ENCODE measurements at regions not wholly inside any gene's neighbourhood (a gene's known extent, or its start where the extent isn't known, plus 50 kb on each side); places are given as distances from the start of the nearest gene placed in this dataset.

GRCh38 chr10:88057720-88058119, 194.3 kb downstream of the PTEN start:
- Histone ChIP-seq H3K27ac (ENCODE audit: poor library complexity, severe bottlenecking) (no peak overlapping the region), H3K36me3 (ENCODE audit: low read depth) (no peaks in the 10 kb centered on the region), H3K4me1 (ENCODE audit: insufficient read depth, poor library complexity, severe bottlenecking) (peaks cover 3% of the 10 kb centered on the region), H3K27me3 (ENCODE audit: insufficient read depth, poor library complexity, severe bottlenecking) (no peaks in the 10 kb centered on the region), H3K4me3 (ENCODE audit: severe bottlenecking) (no peak overlapping the region), H3K9me3 (ENCODE audit: severe bottlenecking) (no peaks in the 10 kb centered on the region)
- DNase-seq (ENCODE audit: low spot score) = no peak
- ATAC-seq (ENCODE audit: low read depth) = no peak
- TF ChIP-seq, protein P1, sequence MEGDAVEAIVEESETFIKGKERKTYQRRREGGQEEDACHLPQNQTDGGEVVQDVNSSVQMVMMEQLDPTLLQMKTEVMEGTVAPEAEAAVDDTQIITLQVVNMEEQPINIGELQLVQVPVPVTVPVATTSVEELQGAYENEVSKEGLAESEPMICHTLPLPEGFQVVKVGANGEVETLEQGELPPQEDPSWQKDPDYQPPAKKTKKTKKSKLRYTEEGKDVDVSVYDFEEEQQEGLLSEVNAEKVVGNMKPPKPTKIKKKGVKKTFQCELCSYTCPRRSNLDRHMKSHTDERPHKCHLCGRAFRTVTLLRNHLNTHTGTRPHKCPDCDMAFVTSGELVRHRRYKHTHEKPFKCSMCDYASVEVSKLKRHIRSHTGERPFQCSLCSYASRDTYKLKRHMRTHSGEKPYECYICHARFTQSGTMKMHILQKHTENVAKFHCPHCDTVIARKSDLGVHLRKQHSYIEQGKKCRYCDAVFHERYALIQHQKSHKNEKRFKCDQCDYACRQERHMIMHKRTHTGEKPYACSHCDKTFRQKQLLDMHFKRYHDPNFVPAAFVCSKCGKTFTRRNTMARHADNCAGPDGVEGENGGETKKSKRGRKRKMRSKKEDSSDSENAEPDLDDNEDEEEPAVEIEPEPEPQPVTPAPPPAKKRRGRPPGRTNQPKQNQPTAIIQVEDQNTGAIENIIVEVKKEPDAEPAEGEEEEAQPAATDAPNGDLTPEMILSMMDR (IDR thresholded peaks at IDR 0.05; ENCODE audit: poor library complexity, severe bottlenecking) = no peak

- H3K36me3 ChIP-seq (ENCODE audit: low read depth) = no peaks in the 10 kb centered on the region
- DNase-seq (ENCODE audit: low spot score) (no peak), ATAC-seq (ENCODE audit: low read depth) (no peak)
- peaks cover 5% of the 10 kb centered on the region for H3K4me1 ChIP-seq (ENCODE audit: insufficient read depth, poor library complexity, severe bottlenecking)
- H3K9me3 ChIP-seq (ENCODE audit: severe bottlenecking) = no peaks in the 10 kb centered on the region
- H3K27me3 ChIP-seq (ENCODE audit: insufficient read depth, poor library complexity, severe bottlenecking) = no peaks in the 10 kb centered on the region
- H3K4me3 ChIP-seq (ENCODE audit: severe bottlenecking) = no peak overlapping the region
- TF ChIP-seq, protein P1 (IDR thresholded peaks at IDR 0.05; ENCODE audit: poor library complexity, severe bottlenecking) = no peak
- H3K27ac ChIP-seq (ENCODE audit: poor library complexity, severe bottlenecking) = no peak overlapping the region
These were observed 195.3 kb downstream of the PTEN start for GRCh38 chr10:88058750-88059149.

GRCh38 chr10:88059190-88059589, 195.8 kb downstream of the PTEN start:
- Histone ChIP-seq H3K27me3 (ENCODE audit: insufficient read depth, poor library complexity, severe bottlenecking) (no peaks in the 10 kb centered on the region), H3K4me3 (ENCODE audit: severe bottlenecking) (no peak overlapping the region), H3K9me3 (ENCODE audit: severe bottlenecking) (no peaks in the 10 kb centered on the region), H3K36me3 (ENCODE audit: low read depth) (no peaks in the 10 kb centered on the region), H3K4me1 (ENCODE audit: insufficient read depth, poor library complexity, severe bottlenecking) (peaks cover 5% of the 10 kb centered on the region), H3K27ac (ENCODE audit: poor library complexity, severe bottlenecking) (no peak overlapping the region)
- DNase-seq (ENCODE audit: low spot score) (no peak), ATAC-seq (ENCODE audit: low read depth) (no peak)
- TF ChIP-seq, protein P1 (IDR thresholded peaks at IDR 0.05; ENCODE audit: poor library complexity, severe bottlenecking) = no peak

DNA sequence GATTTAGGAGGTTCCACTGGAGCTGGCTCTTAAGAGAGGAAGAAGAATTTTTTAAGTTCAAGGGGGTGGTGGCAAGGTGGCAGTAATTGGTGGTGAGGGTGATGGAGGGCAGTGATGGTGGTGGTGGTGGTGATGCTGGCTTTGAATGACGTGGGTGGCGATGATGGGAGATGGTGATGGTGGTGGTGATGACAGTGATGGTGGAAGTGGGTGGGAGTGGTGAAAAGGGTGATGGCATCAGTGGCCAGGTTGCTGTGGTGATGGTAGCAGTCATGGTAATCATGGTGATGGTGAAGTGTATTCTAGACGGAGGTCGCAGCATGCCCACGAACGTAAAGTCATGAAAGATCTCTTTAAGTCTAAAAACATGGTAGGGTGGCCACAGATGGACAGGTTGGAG, 197.3 kb downstream of the PTEN start:
- Histone ChIP-seq H3K4me1 (ENCODE audit: insufficient read depth, poor library complexity, severe bottlenecking) (peaks cover 5% of the 10 kb centered on the region), H3K4me3 (ENCODE audit: severe bottlenecking) (no peak overlapping the region), H3K27ac (ENCODE audit: poor library complexity, severe bottlenecking) (no peak overlapping the region), H3K27me3 (ENCODE audit: insufficient read depth, poor library complexity, severe bottlenecking) (no peaks in the 10 kb centered on the region), H3K9me3 (ENCODE audit: severe bottlenecking) (no peaks in the 10 kb centered on the region), H3K36me3 (ENCODE audit: low read depth) (no peaks in the 10 kb centered on the region)
- DNase-seq (ENCODE audit: low spot score) (no peak), ATAC-seq (ENCODE audit: low read depth) (no peak)
- TF ChIP-seq, protein P1 (IDR thresholded peaks at IDR 0.05; ENCODE audit: poor library complexity, severe bottlenecking) = no peak

DNA sequence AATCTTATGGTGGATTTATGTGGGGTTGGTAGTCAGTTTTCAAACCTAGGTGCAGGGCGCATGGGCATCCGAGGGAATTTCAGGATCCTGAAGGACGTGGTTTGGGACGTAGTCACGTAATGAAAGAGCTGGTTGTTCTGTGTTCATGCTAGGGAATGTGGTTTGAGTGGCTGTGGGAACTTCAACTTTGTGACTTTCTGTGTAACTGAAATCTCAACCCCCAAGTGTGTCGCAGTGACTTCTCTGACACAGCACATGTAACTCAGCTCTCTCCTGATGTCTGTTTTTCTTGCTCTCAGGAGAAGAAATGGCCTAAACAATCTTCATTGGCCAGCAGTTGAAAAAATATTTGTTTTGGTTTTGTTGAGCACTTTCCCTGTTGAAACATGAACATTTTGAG, 199.0 kb downstream of the PTEN start:
- H3K27ac ChIP-seq (ENCODE audit: poor library complexity, severe bottlenecking) = no peak overlapping the region
- H3K4me1 ChIP-seq (ENCODE audit: insufficient read depth, poor library complexity, severe bottlenecking) = peaks cover 5% of the 10 kb centered on the region
- H3K27me3 ChIP-seq (ENCODE audit: insufficient read depth, poor library complexity, severe bottlenecking) = no peaks in the 10 kb centered on the region
- no peaks in the 10 kb centered on the region for H3K9me3 ChIP-seq (ENCODE audit: severe bottlenecking)
- DNase-seq (ENCODE audit: low spot score) (no peak), ATAC-seq (ENCODE audit: low read depth) (no peak)
- TF ChIP-seq, protein P1 (IDR thresholded peaks at IDR 0.05; ENCODE audit: poor library complexity, severe bottlenecking) = no peak
- H3K4me3 ChIP-seq (ENCODE audit: severe bottlenecking) = no peak overlapping the region
- H3K36me3 ChIP-seq (ENCODE audit: low read depth) = no peaks in the 10 kb centered on the region

Measured in RWPE2 (cell line).